ENCODE measurements at regions not wholly inside any gene's neighbourhood (a gene's known extent, or its start where the extent isn't known, plus 50 kb on each side); places are given as distances from the start of the nearest gene placed in this dataset.
A peak's percentile ranks its signal among the peaks of the same experiment; 100 is the strongest.

- no peak for DNase-seq (ENCODE audit: low read depth)
Measured at GRCh38 chr6:1515280-1515679, 94.4 kb upstream of the FOXC1 start.

- no peak for DNase-seq (ENCODE audit: low read depth)
Measured at GRCh38 chr6:1515781-1516180, 93.9 kb upstream of the FOXC1 start.

GRCh38 chr6:1516742-1517520 lies 92.8 kb upstream of the FOXC1 start:
- no peak for DNase-seq (ENCODE audit: low read depth)

GRCh38 chr6:1518855-1519254 lies 90.9 kb upstream of the FOXC1 start:
- DNase-seq (ENCODE audit: low read depth): no peak

- no peak for DNase-seq (ENCODE audit: low read depth)
Measured at GRCh38 chr6:1519597-1519996, 90.1 kb upstream of the FOXC1 start.

GRCh38 chr6:1522779-1523178 lies 86.9 kb upstream of the FOXC1 start:
- DNase-seq (ENCODE audit: low read depth): no peak

- peak; percentile 27 for DNase-seq (ENCODE audit: low read depth)
Measured at GRCh38 chr6:1524040-1524480, 85.7 kb upstream of the FOXC1 start.

- peak; percentile 44 for DNase-seq (ENCODE audit: low read depth)
Measured at GRCh38 chr6:1525364-1526038, 84.2 kb upstream of the FOXC1 start.

- peak; percentile 14 for DNase-seq (ENCODE audit: low read depth)
Measured at GRCh38 chr6:1526398-1527072, 83.2 kb upstream of the FOXC1 start.

GRCh38 chr6:1527073-1527457 lies 82.7 kb upstream of the FOXC1 start:
- peak; percentile 42 for DNase-seq (ENCODE audit: low read depth)

- no peak for DNase-seq (ENCODE audit: low read depth)
Measured at GRCh38 chr6:1535295-1535694, 74.4 kb upstream of the FOXC1 start.

GRCh38 chr6:1536526-1537429 lies 72.9 kb upstream of the FOXC1 start:
- DNase-seq (ENCODE audit: low read depth): no peak

GRCh38 chr6:1538369-1538768 lies 71.3 kb upstream of the FOXC1 start:
- DNase-seq (ENCODE audit: low read depth): no peak

- DNase-seq (ENCODE audit: low read depth): peak; percentile 20
Measured at GRCh38 chr6:1538810-1539478, 70.8 kb upstream of the FOXC1 start.

- no peak for DNase-seq (ENCODE audit: low read depth)
Measured at GRCh38 chr6:1540864-1541521, 68.7 kb upstream of the FOXC1 start.

GRCh38 chr6:1542335-1542734 lies 67.4 kb upstream of the FOXC1 start:
- no peak for DNase-seq (ENCODE audit: low read depth)

- no peak for DNase-seq (ENCODE audit: low read depth)
Measured at GRCh38 chr6:1542764-1543163, 67.0 kb upstream of the FOXC1 start.

GRCh38 chr6:1544000-1544399 lies 65.7 kb upstream of the FOXC1 start:
- no peak for DNase-seq (ENCODE audit: low read depth)

- no peak for DNase-seq (ENCODE audit: low read depth)
Measured at GRCh38 chr6:1544603-1545002, 65.1 kb upstream of the FOXC1 start.

GRCh38 chr6:1545654-1546053 lies 64.1 kb upstream of the FOXC1 start:
- no peak for DNase-seq (ENCODE audit: low read depth)

- no peak for DNase-seq (ENCODE audit: low read depth)
Measured at GRCh38 chr6:1547785-1548184, 61.9 kb upstream of the FOXC1 start.

All from fibroblast of gingiva (primary cell).